Upper lobe of left lung (tissue), 4 donors: ENCODE measurements at regions not wholly inside any gene's neighbourhood (a gene's known extent, or its start where the extent isn't known, plus 50 kb on each side); places are given as distances from the start of the nearest gene placed in this dataset.

Source experiments
- CTCF ChIP-seq, 6 experiments: fragments of 450-650 bp in 4 of 6; fragments of 200-600 bp in 2 of 6; sonication (generic) in 2 of 6; IDR thresholded peaks; one replicate each; pipeline ENCODE4 v1.5.1; 2016 to 2019; ENCODE audit warnings: antibody characterized with exemption in 6 of 6
- POLR2A ChIP-seq, 4 donors: fragments of 450-650 bp; IDR thresholded peaks; one replicate each; pipeline ENCODE4 v1.5.1; 2016 to 2017; ENCODE audit warnings: antibody characterized with exemption in 4 of 4, mild to moderate bottlenecking in 2 of 4
- POLR2AphosphoS5 ChIP-seq, 2 donors: sonication (generic); formaldehyde crosslinking; IDR thresholded peaks; one replicate each; pipeline ENCODE4 v1.5.1; 2017; ENCODE audit warnings: antibody characterized with exemption in 2 of 2

- TF ChIP-seq CTCF (IDR thresholded peaks at IDR 0.05) (no peak), POLR2A (IDR thresholded peaks at IDR 0.05) (no peak), POLR2AphosphoS5 (IDR thresholded peaks at IDR 0.05) (no peak)
These were observed 255.6 kb upstream of the CNTN4 start for GRCh38 chr3:1843111-1843510.
